ENCODE measurements at regions not wholly inside any gene's neighbourhood (a gene's known extent, or its start where the extent isn't known, plus 50 kb on each side); places are given as distances from the start of the nearest gene placed in this dataset.
"Not testable (repeated sequence)": the region's sequence is repeated elsewhere in the genome, so short reads cannot be mapped to it uniquely, and the experiment has no call there.

DNA sequence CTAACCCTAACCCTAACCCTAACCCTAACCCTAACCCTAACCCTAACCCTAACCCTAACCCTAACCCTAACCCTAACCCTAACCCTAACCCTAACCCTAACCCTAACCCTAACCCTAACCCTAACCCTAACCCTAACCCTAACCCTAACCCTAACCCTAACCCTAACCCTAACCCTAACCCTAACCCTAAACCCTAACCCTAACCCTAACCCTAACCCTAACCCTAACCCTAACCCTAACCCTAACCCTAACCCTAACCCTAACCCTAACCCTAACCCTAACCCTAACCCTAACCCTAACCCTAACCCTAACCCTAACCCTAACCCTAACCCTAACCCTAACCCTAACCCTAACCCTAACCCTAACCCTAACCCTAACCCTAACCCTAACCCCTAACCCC lies 80.6 kb upstream of the PLEKHG4B start:
- DNase-seq (ENCODE audit: low read depth, low spot score); POLR2A ChIA-PET; BruUV-seq (replicated peaks): not testable (repeated sequence)

DNA sequence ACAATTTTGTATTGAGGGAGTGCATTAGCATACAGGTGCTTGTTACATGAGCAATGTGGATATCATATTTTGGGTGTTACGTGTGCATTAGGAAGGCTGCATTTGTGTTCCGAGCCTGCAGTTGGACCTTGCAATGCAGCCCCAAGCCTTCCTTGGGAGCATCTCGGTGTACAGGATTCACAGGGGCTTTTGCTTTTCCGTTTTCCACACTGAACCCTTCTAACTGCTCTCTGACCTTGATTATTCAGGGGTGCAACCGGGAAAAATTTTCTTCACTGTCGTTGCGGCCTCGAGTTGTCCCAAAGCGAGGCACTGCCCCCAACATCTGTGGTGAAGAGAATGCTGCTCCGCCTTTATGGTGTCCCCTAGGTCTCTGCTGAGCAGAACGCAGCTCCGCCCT lies 80.1 kb upstream of the PLEKHG4B start:
- BruUV-seq (replicated peaks), result no TSS peak
- Histone ChIP-seq H3K4me2 (ENCODE audit: low read length) (no peak overlapping the region), H3K9ac (ENCODE audit: low read length) (no peak overlapping the region), H4K20me1 (ENCODE audit: insufficient read depth) (no peaks in the 10 kb centered on the region), H3K27me3 (ENCODE audit: insufficient read depth, low read length) (no peaks in the 10 kb centered on the region), H3K4me1 (ENCODE audit: control insufficient read depth in 1 of 2, insufficient read depth in 2 of 2, low read length in 2 of 2) (no peaks in the 10 kb centered on the region), H3K36me3 (ENCODE audit: control insufficient read depth in 1 of 2, insufficient read depth in 2 of 2, low read length in 2 of 2) (no peaks in the 10 kb centered on the region), H3K4me3 (replicated peaks in 1 of 2; ENCODE audit: low read depth in 1 of 2, low read length in 2 of 2) (no peak overlapping the region), H3K79me2 (ENCODE audit: insufficient read depth, low read length) (no peaks in the 10 kb centered on the region), H3K9me2 (ENCODE audit: insufficient read depth) (no peaks in the 10 kb centered on the region), H2AFZ (ENCODE audit: low read depth, low read length, poor library complexity, severe bottlenecking) (no peak overlapping the region), H3K9me3 (ENCODE audit: control insufficient read depth in 1 of 2, insufficient read depth in 1 of 2, low read depth in 1 of 2, low read length in 2 of 2) (no peaks in the 10 kb centered on the region), H3K27ac (ENCODE audit: low read depth, low read length) (no peak overlapping the region)
- DNase-seq (ENCODE audit: low read depth, low spot score) (no peak), ATAC-seq (no peak)
- ChIA-PET CTCF (no interaction called here), RAD21 (ENCODE audit: low non-redundant PET in 1 of 2, low total read pairs in 2 of 2, uncharacterized antibody in 2 of 2, unreplicated experiment in 2 of 2) (no interaction called here), POLR2A (no interaction called here)
- intact Hi-C loops (cut with micrococcal nuclease), result no loop called here
- TF ChIP-seq EZH2 (IDR thresholded peaks at IDR 0.05), result no peak
- TF ChIP-seq JUND (IDR thresholded peaks at IDR 0.05), result no peak
- no peak for TF ChIP-seq SIN3A (IDR thresholded peaks at IDR 0.05; ENCODE audit: low read depth)
- TF ChIP-seq, protein P1, sequence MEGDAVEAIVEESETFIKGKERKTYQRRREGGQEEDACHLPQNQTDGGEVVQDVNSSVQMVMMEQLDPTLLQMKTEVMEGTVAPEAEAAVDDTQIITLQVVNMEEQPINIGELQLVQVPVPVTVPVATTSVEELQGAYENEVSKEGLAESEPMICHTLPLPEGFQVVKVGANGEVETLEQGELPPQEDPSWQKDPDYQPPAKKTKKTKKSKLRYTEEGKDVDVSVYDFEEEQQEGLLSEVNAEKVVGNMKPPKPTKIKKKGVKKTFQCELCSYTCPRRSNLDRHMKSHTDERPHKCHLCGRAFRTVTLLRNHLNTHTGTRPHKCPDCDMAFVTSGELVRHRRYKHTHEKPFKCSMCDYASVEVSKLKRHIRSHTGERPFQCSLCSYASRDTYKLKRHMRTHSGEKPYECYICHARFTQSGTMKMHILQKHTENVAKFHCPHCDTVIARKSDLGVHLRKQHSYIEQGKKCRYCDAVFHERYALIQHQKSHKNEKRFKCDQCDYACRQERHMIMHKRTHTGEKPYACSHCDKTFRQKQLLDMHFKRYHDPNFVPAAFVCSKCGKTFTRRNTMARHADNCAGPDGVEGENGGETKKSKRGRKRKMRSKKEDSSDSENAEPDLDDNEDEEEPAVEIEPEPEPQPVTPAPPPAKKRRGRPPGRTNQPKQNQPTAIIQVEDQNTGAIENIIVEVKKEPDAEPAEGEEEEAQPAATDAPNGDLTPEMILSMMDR (IDR thresholded peaks at IDR 0.05 in 2 of 3, conservative IDR thresholded peaks at IDR 0.05 in 1 of 3; ENCODE audit: borderline replicate concordance in 1 of 3, insufficient read depth in 1 of 3, low read depth in 2 of 3, low read length in 2 of 3), result no peak
- TF ChIP-seq, protein P2, sequence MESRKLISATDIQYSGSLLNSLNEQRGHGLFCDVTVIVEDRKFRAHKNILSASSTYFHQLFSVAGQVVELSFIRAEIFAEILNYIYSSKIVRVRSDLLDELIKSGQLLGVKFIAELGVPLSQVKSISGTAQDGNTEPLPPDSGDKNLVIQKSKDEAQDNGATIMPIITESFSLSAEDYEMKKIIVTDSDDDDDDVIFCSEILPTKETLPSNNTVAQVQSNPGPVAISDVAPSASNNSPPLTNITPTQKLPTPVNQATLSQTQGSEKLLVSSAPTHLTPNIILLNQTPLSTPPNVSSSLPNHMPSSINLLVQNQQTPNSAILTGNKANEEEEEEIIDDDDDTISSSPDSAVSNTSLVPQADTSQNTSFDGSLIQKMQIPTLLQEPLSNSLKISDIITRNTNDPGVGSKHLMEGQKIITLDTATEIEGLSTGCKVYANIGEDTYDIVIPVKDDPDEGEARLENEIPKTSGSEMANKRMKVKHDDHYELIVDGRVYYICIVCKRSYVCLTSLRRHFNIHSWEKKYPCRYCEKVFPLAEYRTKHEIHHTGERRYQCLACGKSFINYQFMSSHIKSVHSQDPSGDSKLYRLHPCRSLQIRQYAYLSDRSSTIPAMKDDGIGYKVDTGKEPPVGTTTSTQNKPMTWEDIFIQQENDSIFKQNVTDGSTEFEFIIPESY (IDR thresholded peaks at IDR 0.05; ENCODE audit: extremely low read depth, insufficient replicate concordance, low read length), result no peak
- no peak for TF ChIP-seq ELF1 (IDR thresholded peaks at IDR 0.05; ENCODE audit: borderline replicate concordance, low read depth)
- no peak for TF ChIP-seq POLR2AphosphoS5 (IDR thresholded peaks at IDR 0.05; ENCODE audit: low read depth, low read length)
- TF ChIP-seq ZNF274 (IDR thresholded peaks at IDR 0.05; ENCODE audit: low read depth, low read length), result no peak
- TF ChIP-seq RAD21 (IDR thresholded peaks at IDR 0.05; ENCODE audit: low read depth), result no peak
- no peak for TF ChIP-seq ZFX (IDR thresholded peaks at IDR 0.05)
- no peak for TF ChIP-seq REST (IDR thresholded peaks at IDR 0.05; ENCODE audit: low read depth)
- no peak for TF ChIP-seq FOSL1 (IDR thresholded peaks at IDR 0.05; ENCODE audit: low read depth)
- TF ChIP-seq YY1 (IDR thresholded peaks at IDR 0.05; ENCODE audit: extremely low read depth, insufficient replicate concordance, low read depth, low read length), result no peak
- TF ChIP-seq, protein P3, sequence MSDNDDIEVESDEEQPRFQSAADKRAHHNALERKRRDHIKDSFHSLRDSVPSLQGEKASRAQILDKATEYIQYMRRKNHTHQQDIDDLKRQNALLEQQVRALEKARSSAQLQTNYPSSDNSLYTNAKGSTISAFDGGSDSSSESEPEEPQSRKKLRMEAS (IDR thresholded peaks at IDR 0.05), result no peak

More for the DNA sequence above, 80.6 kb upstream of the PLEKHG4B start:
- H2AFZ ChIP-seq (ENCODE audit: low read depth, low read length, poor library complexity, severe bottlenecking); H3K4me1 ChIP-seq (ENCODE audit: control insufficient read depth in 1 of 2, insufficient read depth in 2 of 2, low read length in 2 of 2); H3K9ac ChIP-seq (ENCODE audit: low read length); RAD21 ChIA-PET (ENCODE audit: low non-redundant PET in 1 of 2, low total read pairs in 2 of 2, uncharacterized antibody in 2 of 2, unreplicated experiment in 2 of 2); H4K20me1 ChIP-seq (ENCODE audit: insufficient read depth); H3K4me3 ChIP-seq (replicated peaks in 1 of 2; ENCODE audit: low read depth in 1 of 2, low read length in 2 of 2); H3K36me3 ChIP-seq (ENCODE audit: control insufficient read depth in 1 of 2, insufficient read depth in 2 of 2, low read length in 2 of 2); H3K9me2 ChIP-seq (ENCODE audit: insufficient read depth); ATAC-seq; intact Hi-C loops (cut with micrococcal nuclease); H3K9me3 ChIP-seq (ENCODE audit: control insufficient read depth in 1 of 2, insufficient read depth in 1 of 2, low read depth in 1 of 2, low read length in 2 of 2); H3K4me2 ChIP-seq (ENCODE audit: low read length); H3K27me3 ChIP-seq (ENCODE audit: insufficient read depth, low read length); CTCF ChIA-PET; H3K27ac ChIP-seq (ENCODE audit: low read depth, low read length); H3K79me2 ChIP-seq (ENCODE audit: insufficient read depth, low read length): not testable (repeated sequence)

Data from HCT116 (cell line).